ENCODE measurements at regions not wholly inside any gene's neighbourhood (a gene's known extent, or its start where the extent isn't known, plus 50 kb on each side); places are given as distances from the start of the nearest gene placed in this dataset.

GRCh38 chr1:101330427-101331130, 93.8 kb downstream of the S1PR1 start:
- POLR2A ChIA-PET = no interaction called here

DNA sequence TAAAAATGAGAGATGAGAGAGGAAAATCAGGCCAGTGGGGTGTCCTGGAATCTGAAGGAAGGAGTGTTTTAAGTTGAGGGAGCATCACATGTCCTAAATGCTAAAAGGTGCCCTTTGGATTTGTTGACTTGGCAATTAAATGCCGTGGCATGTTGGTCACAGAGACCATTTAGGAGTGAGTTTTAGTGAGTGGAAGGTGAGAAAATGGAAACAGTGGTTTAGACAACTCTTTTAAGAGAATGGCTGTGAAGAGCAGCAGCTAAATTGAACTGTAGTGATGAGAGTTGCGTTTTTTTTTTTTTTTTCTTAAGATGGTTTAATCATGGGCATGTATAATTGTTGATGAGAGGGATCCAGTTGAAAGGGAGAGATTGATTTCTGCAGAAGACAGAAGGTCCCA, 95.0 kb downstream of the S1PR1 start:
- Histone ChIP-seq H3K27ac (ENCODE audit: low read length) (no peak overlapping the region), H3K4me1 (ENCODE audit: control insufficient read depth, insufficient read depth, low read length) (no peaks in the 10 kb centered on the region), H3K36me3 (ENCODE audit: control insufficient read depth, insufficient read depth, low read length) (no peaks in the 10 kb centered on the region), H3K4me3 (ENCODE audit: low read depth in 2 of 2, low read length in 2 of 2) (no peak overlapping the region), H3K27me3 (ENCODE audit: control insufficient read depth, insufficient read depth, low read length) (no peaks in the 10 kb centered on the region), H3K9me3 (ENCODE audit: control insufficient read depth, insufficient read depth, low read depth, low read length) (no peaks in the 10 kb centered on the region)
- in situ Hi-C loops (cut with HindIII; ENCODE audit: low pct_unique_long_range_greater_than_20kb, low sequenced_read_pairs) = no loop called here
- ChIA-PET POLR2A (no interaction called here), CTCF (no interaction called here)
- no peak for DNase-seq (ENCODE audit: low read depth, low spot score)
- intact Hi-C loops (cut with micrococcal nuclease; ENCODE audit: unreplicated experiment) = no loop called here
- no peak for ATAC-seq
- TF ChIP-seq SIN3A (IDR thresholded peaks at IDR 0.05; ENCODE audit: borderline replicate concordance, insufficient read depth, low read depth, low read length) = no peak
- no peak for TF ChIP-seq TCF7L2 (IDR thresholded peaks at IDR 0.05; ENCODE audit: low read depth, low read length)
- TF ChIP-seq CTCF (IDR thresholded peaks at IDR 0.05) = no peak
- TF ChIP-seq, protein P1, sequence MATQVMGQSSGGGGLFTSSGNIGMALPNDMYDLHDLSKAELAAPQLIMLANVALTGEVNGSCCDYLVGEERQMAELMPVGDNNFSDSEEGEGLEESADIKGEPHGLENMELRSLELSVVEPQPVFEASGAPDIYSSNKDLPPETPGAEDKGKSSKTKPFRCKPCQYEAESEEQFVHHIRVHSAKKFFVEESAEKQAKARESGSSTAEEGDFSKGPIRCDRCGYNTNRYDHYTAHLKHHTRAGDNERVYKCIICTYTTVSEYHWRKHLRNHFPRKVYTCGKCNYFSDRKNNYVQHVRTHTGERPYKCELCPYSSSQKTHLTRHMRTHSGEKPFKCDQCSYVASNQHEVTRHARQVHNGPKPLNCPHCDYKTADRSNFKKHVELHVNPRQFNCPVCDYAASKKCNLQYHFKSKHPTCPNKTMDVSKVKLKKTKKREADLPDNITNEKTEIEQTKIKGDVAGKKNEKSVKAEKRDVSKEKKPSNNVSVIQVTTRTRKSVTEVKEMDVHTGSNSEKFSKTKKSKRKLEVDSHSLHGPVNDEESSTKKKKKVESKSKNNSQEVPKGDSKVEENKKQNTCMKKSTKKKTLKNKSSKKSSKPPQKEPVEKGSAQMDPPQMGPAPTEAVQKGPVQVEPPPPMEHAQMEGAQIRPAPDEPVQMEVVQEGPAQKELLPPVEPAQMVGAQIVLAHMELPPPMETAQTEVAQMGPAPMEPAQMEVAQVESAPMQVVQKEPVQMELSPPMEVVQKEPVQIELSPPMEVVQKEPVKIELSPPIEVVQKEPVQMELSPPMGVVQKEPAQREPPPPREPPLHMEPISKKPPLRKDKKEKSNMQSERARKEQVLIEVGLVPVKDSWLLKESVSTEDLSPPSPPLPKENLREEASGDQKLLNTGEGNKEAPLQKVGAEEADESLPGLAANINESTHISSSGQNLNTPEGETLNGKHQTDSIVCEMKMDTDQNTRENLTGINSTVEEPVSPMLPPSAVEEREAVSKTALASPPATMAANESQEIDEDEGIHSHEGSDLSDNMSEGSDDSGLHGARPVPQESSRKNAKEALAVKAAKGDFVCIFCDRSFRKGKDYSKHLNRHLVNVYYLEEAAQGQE (IDR thresholded peaks at IDR 0.05; ENCODE audit: insufficient read depth in 1 of 2, low read depth in 2 of 2, low read length in 1 of 2) = no peak
- no TSS peak for BruUV-seq (replicated peaks)

More at GRCh38 chr1:101330427-101331130, 93.8 kb downstream of the S1PR1 start:
- Histone ChIP-seq H3K4me3 (ENCODE audit: low read depth in 2 of 2, low read length in 2 of 2) (no peak overlapping the region), H3K36me3 (ENCODE audit: control insufficient read depth, insufficient read depth, low read length) (no peaks in the 10 kb centered on the region), H3K4me1 (ENCODE audit: control insufficient read depth, insufficient read depth, low read length) (no peaks in the 10 kb centered on the region), H3K9me3 (ENCODE audit: control insufficient read depth, insufficient read depth, low read depth, low read length) (no peaks in the 10 kb centered on the region), H3K27ac (ENCODE audit: low read length) (no peak overlapping the region), H3K27me3 (ENCODE audit: control insufficient read depth, insufficient read depth, low read length) (no peaks in the 10 kb centered on the region)
- BruUV-seq (replicated peaks) = no TSS peak
- TF ChIP-seq SIN3A (IDR thresholded peaks at IDR 0.05; ENCODE audit: borderline replicate concordance, insufficient read depth, low read depth, low read length) (no peak), TCF7L2 (IDR thresholded peaks at IDR 0.05; ENCODE audit: low read depth, low read length) (no peak)
- intact Hi-C loops (cut with micrococcal nuclease; ENCODE audit: unreplicated experiment) = no loop called here
- CTCF ChIA-PET = no interaction called here
- no peak for DNase-seq (ENCODE audit: low read depth, low spot score)
- no peak for ATAC-seq
- in situ Hi-C loops (cut with HindIII; ENCODE audit: low pct_unique_long_range_greater_than_20kb, low sequenced_read_pairs) = no loop called here

DNA sequence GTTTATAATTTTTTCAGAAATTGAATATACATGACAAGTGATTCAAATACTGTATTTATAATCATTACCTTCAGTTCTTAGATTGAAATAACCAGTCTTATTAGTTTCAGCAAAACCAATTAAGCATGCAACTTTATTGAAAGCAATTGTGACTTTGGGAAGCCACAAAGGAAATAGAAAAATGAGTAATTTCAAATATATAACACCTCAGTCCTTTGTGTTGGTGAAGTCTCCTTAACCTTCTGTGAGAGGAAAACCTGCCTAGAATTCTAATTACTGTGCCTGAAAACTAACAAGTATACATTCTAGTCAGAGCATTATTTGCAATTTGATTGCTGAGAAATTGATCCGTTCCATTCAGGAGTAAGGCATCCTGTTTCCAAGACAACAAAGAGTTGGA, 95.8 kb downstream of the S1PR1 start:
- DNase-seq (ENCODE audit: low read depth, low spot score) (no peak), ATAC-seq (no peak)
- in situ Hi-C loops (cut with HindIII; ENCODE audit: low pct_unique_long_range_greater_than_20kb, low sequenced_read_pairs) = no loop called here
- no TSS peak for BruUV-seq (replicated peaks)
- Histone ChIP-seq H3K9me3 (ENCODE audit: control insufficient read depth, insufficient read depth, low read depth, low read length) (no peaks in the 10 kb centered on the region), H3K27ac (ENCODE audit: low read length) (no peak overlapping the region), H3K27me3 (ENCODE audit: control insufficient read depth, insufficient read depth, low read length) (no peaks in the 10 kb centered on the region), H3K4me3 (ENCODE audit: low read depth in 2 of 2, low read length in 2 of 2) (no peak overlapping the region), H3K36me3 (ENCODE audit: control insufficient read depth, insufficient read depth, low read length) (no peaks in the 10 kb centered on the region), H3K4me1 (ENCODE audit: control insufficient read depth, insufficient read depth, low read length) (no peaks in the 10 kb centered on the region)
- CTCF ChIA-PET = no interaction called here
- intact Hi-C loops (cut with micrococcal nuclease; ENCODE audit: unreplicated experiment) = no loop called here
- POLR2A ChIA-PET = no interaction called here
- TF ChIP-seq POLR2AphosphoS5 (IDR thresholded peaks at IDR 0.05; ENCODE audit: low read depth, low read length) = no peak
- TF ChIP-seq, protein P1 (IDR thresholded peaks at IDR 0.05; ENCODE audit: insufficient read depth in 1 of 2, low read depth in 2 of 2, low read length in 1 of 2) = no peak
- no peak for TF ChIP-seq CTCF (IDR thresholded peaks at IDR 0.05)

Data from Panc1 (cell line).